GM12872 (cell line): ENCODE measurements at regions not wholly inside any gene's neighbourhood (a gene's known extent, or its start where the extent isn't known, plus 50 kb on each side); places are given as distances from the start of the nearest gene placed in this dataset.

Source experiments
- CTCF ChIP-seq: IDR thresholded peaks from 3 replicates; pipeline ENCODE4 v1.5.1; 2011; ENCODE audit warnings: low read depth, mild to moderate bottlenecking, low read length, moderate library complexity; ENCODE audit not compliant: insufficient read depth

GRCh38 chrX:79263550-79263949 lies 103.6 kb downstream of the ITM2A start:
- no peak for TF ChIP-seq CTCF

- TF ChIP-seq CTCF, result no peak
Observed at GRCh38 chrX:79259073-79259689, 108.0 kb downstream of the ITM2A start.

- TF ChIP-seq CTCF, result no peak
Observed at GRCh38 chrX:79243691-79244090, 99.2 kb downstream of the GPR174 start.

- TF ChIP-seq CTCF, result no peak
Observed at GRCh38 chrX:79235899-79236298, 91.4 kb downstream of the GPR174 start.

- no peak for TF ChIP-seq CTCF
Observed at GRCh38 chrX:79231662-79232061, 87.2 kb downstream of the GPR174 start.
